Endothelial cell of umbilical vein (primary cell): ENCODE measurements at regions not wholly inside any gene's neighbourhood (a gene's known extent, or its start where the extent isn't known, plus 50 kb on each side); places are given as distances from the start of the nearest gene placed in this dataset.

Source experiments
- BruUV-seq: library from RNA; stranded (reverse); fragments of 400-500 nt; replicated peaks from 2 replicates; lab custom pipeline; 2021; lab: Mats Ljungman, UMichigan
- CTCF ChIA-PET: fragments of 300-600, 350-600 bp; sonication (Branson Sonifier 250); formaldehyde crosslinking; loops from one replicate; lab custom pipeline; 2021; ENCODE audit warnings: antibody characterized with exemption, inconsistent platforms; lab: Charles Lee
- POLR2A ChIA-PET: fragments of 300-600, 350-600 bp; sonication (Branson Sonifier 250); formaldehyde crosslinking; loops from one replicate; lab custom pipeline; 2021; ENCODE audit warnings: antibody characterized with exemption, inconsistent platforms; lab: Charles Lee
- DNase-seq: peaks from one replicate; pipeline ENCODE4 v3.0.0-alpha.2; 2011; ENCODE audit warnings: low read depth, low spot score
- FAIRE-seq: peaks from 2 replicates; lab custom pipeline; 2011; peaks lifted over from hg19 to GRCh38; lab: Jason Lieb, UNC
- H2AFZ ChIP-seq: 2 replicates; pipeline ENCODE4 v1.6.0; 2012; ENCODE audit warnings: low read depth, low read length, control low read depth, inconsistent platforms
- H3K27ac ChIP-seq: 2 replicates; pipeline ENCODE4 v1.5.1; 2011; ENCODE audit warnings: low read depth, mild to moderate bottlenecking, control low read depth, low read length, moderate library complexity; ENCODE audit not compliant: insufficient read depth
- H3K27me3 ChIP-seq, 2 experiments: 2 replicates each; pipeline versions ENCODE4 v1.6.0 to v1.6.1; 2011; ENCODE audit warnings: low read length in 2 of 2, mixed read lengths in 1 of 2; ENCODE audit not compliant: control insufficient read depth in 2 of 2, insufficient read depth in 2 of 2
- H3K36me3 ChIP-seq, 2 experiments: 2 replicates in 1 of 2; 3 replicates in 1 of 2; pipeline ENCODE4 v1.5.1; 2011; ENCODE audit warnings: low read length in 2 of 2, mild to moderate bottlenecking in 1 of 2, moderate library complexity in 1 of 2; ENCODE audit not compliant: control insufficient read depth in 2 of 2, insufficient read depth in 2 of 2; ENCODE audit errors: extremely low read depth in 1 of 2
- H3K4me1 ChIP-seq: 3 replicates; pipeline ENCODE4 v1.5.1; 2011; ENCODE audit warnings: mild to moderate bottlenecking, low read length; ENCODE audit not compliant: control insufficient read depth, insufficient read depth; ENCODE audit errors: extremely low read depth
- H3K4me2 ChIP-seq: 2 replicates; pipeline ENCODE4 v1.6.1; 2011; ENCODE audit warnings: low read length, control low read depth, mixed read lengths; ENCODE audit not compliant: insufficient read depth
- H3K4me3 ChIP-seq, 3 experiments: fragments of 200-600 bp in 1 of 3; sonication (generic), shearing (Covaris generic) in 1 of 3; replicated peaks in 1 of 3; 2 replicates each; pipeline ENCODE4 v1.5.1; 2011 to 2016; ENCODE audit warnings: control low read depth in 3 of 3, low read length in 3 of 3, mild to moderate bottlenecking in 2 of 3, inconsistent platforms in 1 of 3, low read depth in 1 of 3, moderate library complexity in 1 of 3; ENCODE audit not compliant: insufficient read depth in 1 of 3
- H3K79me2 ChIP-seq: 2 replicates; pipeline ENCODE4 v1.6.0; 2012; ENCODE audit warnings: low read length, inconsistent platforms; ENCODE audit not compliant: control insufficient read depth, insufficient read depth
- H3K9ac ChIP-seq: replicated peaks from 2 replicates; pipeline ENCODE3; 2011; ENCODE audit warnings: low read length, control low read depth; ENCODE audit not compliant: insufficient read depth; ENCODE audit errors: extremely low read depth
- H3K9me1 ChIP-seq: replicated peaks from 3 replicates; pipeline ENCODE4 v1.6.0; 2011; ENCODE audit warnings: mild to moderate bottlenecking, low read length; ENCODE audit not compliant: control insufficient read depth, insufficient read depth; ENCODE audit errors: extremely low read depth
- H3K9me3 ChIP-seq: replicated peaks from 2 replicates; pipeline ENCODE4 v1.5.1; 2012; ENCODE audit warnings: low read length, inconsistent platforms; ENCODE audit not compliant: control insufficient read depth, insufficient read depth
- H4K20me1 ChIP-seq: replicated peaks from 2 replicates; pipeline ENCODE3; 2011; ENCODE audit warnings: mild to moderate bottlenecking, low read length; ENCODE audit not compliant: control insufficient read depth, insufficient read depth; ENCODE audit errors: extremely low read depth
- CTCF ChIP-seq, 2 donors: IDR thresholded peaks; 1 replicate in 1 of 2; 2 replicates in 1 of 2; pipeline ENCODE4 v1.5.1; 2011; ENCODE audit warnings: low read length in 2 of 2, mild to moderate bottlenecking in 2 of 2, moderate library complexity in 2 of 2, control low read depth in 1 of 2, inconsistent platforms in 1 of 2, low read depth in 1 of 2; ENCODE audit not compliant: insufficient read depth in 1 of 2; ENCODE audit errors: extremely low read depth in 1 of 2
- EZH2 ChIP-seq: IDR thresholded peaks from 2 replicates; pipeline ENCODE4 v1.6.1; 2012; ENCODE audit warnings: borderline replicate concordance, low read depth, mild to moderate bottlenecking, moderate library complexity, low read length, inconsistent platforms; ENCODE audit not compliant: severe bottlenecking
- FOS ChIP-seq: IDR thresholded peaks from 2 replicates; pipeline ENCODE4 v1.6.1; 2011; ENCODE audit warnings: mild to moderate bottlenecking, low read length, moderate library complexity, borderline replicate concordance; ENCODE audit not compliant: insufficient read depth
- GATA2 ChIP-seq: IDR thresholded peaks from 2 replicates; pipeline ENCODE4 v1.7.0; 2011; ENCODE audit warnings: low read depth, mild to moderate bottlenecking, moderate library complexity, mixed read lengths, low read length; ENCODE audit not compliant: insufficient read length, insufficient read depth
- JUN ChIP-seq: IDR thresholded peaks from 2 replicates; pipeline ENCODE4 v1.6.1; 2011; ENCODE audit warnings: borderline replicate concordance, low read depth; ENCODE audit not compliant: insufficient read length, insufficient read depth
- MAX ChIP-seq: IDR thresholded peaks from 2 replicates; pipeline ENCODE4 v1.6.1; 2011; ENCODE audit not compliant: insufficient read depth, insufficient read length
- MYC ChIP-seq: IDR thresholded peaks from one replicate; pipeline ENCODE4 v1.6.1; 2011; ENCODE audit warnings: mild to moderate bottlenecking, low read depth, low read length
- POLR2A ChIP-seq: IDR thresholded peaks from 2 replicates; pipeline ENCODE4 v1.6.1; 2012; ENCODE audit warnings: low read depth, mild to moderate bottlenecking, control low read depth, low read length
- POLR2AphosphoS5 ChIP-seq: IDR thresholded peaks from 2 replicates; pipeline ENCODE4 v1.6.1; 2012; ENCODE audit warnings: low read depth, mild to moderate bottlenecking, control low read depth, low read length, moderate library complexity; ENCODE audit not compliant: insufficient read depth
- dilution Hi-C: fragments of 300-500 bp; cut with MboI; formaldehyde crosslinking; loops from one replicate; pipeline ENCODE4 v1.15.0; 2019; ENCODE audit warnings: low sequenced_read_pairs; ENCODE audit not compliant: extremely low pct_ligation_motif_present
- intact Hi-C: fragments of 100-400 bp; cut with micrococcal nuclease; formaldehyde crosslinking; loops from one replicate; pipeline ENCODE4 v1.10.0; 2022

GRCh38 chrX:113274791-113275190 is 434.2 kb upstream of the AMOT start:
- ChIA-PET POLR2A (no interaction called here), CTCF (interaction anchor here (2.0 kb wide), 1 partner anchor 468 kb away, joined by 5 read pairs; no protein-coding TSS in a partner anchor)
- no peaks in the 10 kb centered on the region for H3K9me1 ChIP-seq
- H3K4me3 ChIP-seq: no peak overlapping the region
- dilution Hi-C loops: no loop called here
- H3K4me2 ChIP-seq: no peak overlapping the region
- H3K36me3 ChIP-seq: no peaks in the 10 kb centered on the region
- no peak overlapping the region for H3K9ac ChIP-seq
- H3K79me2 ChIP-seq: no peaks in the 10 kb centered on the region
- H4K20me1 ChIP-seq: no peaks in the 10 kb centered on the region
- intact Hi-C loops: no loop called here
- H3K27ac ChIP-seq: no peak overlapping the region
- no peak overlapping the region for H2AFZ ChIP-seq
- no peak for FAIRE-seq
- DNase-seq: no peak
- H3K9me3 ChIP-seq: no peaks in the 10 kb centered on the region
- no peaks in the 10 kb centered on the region for H3K27me3 ChIP-seq
- BruUV-seq: no TSS peak
- no peaks in the 10 kb centered on the region for H3K4me1 ChIP-seq
- TF ChIP-seq GATA2 (no peak), MAX (no peak), POLR2A (no peak), EZH2 (no peak)

- H3K9me3 ChIP-seq: no peaks in the 10 kb centered on the region
- no peak overlapping the region for H2AFZ ChIP-seq
- H3K9me1 ChIP-seq: no peaks in the 10 kb centered on the region
- BruUV-seq: no TSS peak
- H3K9ac ChIP-seq: no peak overlapping the region
- no peaks in the 10 kb centered on the region for H3K4me1 ChIP-seq
- no peak overlapping the region for H3K4me3 ChIP-seq
- no peaks in the 10 kb centered on the region for H3K27me3 ChIP-seq
- intact Hi-C loops (no loop called here), dilution Hi-C loops (no loop called here)
- DNase-seq: no peak
- H3K4me2 ChIP-seq: no peak overlapping the region
- POLR2A ChIA-PET: no interaction called here
- H3K27ac ChIP-seq: no peak overlapping the region
- no peaks in the 10 kb centered on the region for H3K79me2 ChIP-seq
- no peaks in the 10 kb centered on the region for H4K20me1 ChIP-seq
- TF ChIP-seq MAX (no peak), GATA2 (no peak), POLR2A (no peak), MYC (no peak), POLR2AphosphoS5 (no peak), EZH2 (no peak), FOS (no peak), JUN (no peak), CTCF (IDR thresholded peaks at IDR 0.05; ENCODE audit: extremely low read depth in 1 of 2, insufficient read depth in 1 of 2, low read depth in 1 of 2, low read length in 2 of 2) (no peak)
- CTCF ChIA-PET: interaction anchor here (2.0 kb wide), 1 partner anchor 468 kb away, joined by 5 read pairs; no protein-coding TSS in a partner anchor
- H3K36me3 ChIP-seq: no peaks in the 10 kb centered on the region
- FAIRE-seq: no peak
Measured at GRCh38 chrX:113274345-113274744, 433.7 kb upstream of the AMOT start.
